A549 (cell line): ENCODE measurements at regions not wholly inside any gene's neighbourhood (a gene's known extent, or its start where the extent isn't known, plus 50 kb on each side); places are given as distances from the start of the nearest gene placed in this dataset.

ENCODE experiments used
- ATAC-seq, 2 experiments: fragments of 200-7000 bp in 1 of 2; fragments of >200 bp in 1 of 2; cut with Nextera tagmentation in 1 of 2; cut with Tn5 transposase in 1 of 2; 3 replicates each; pipeline versions ENCODE4 v1.8.0 to v1.9.1; 2018 to 2020; ENCODE audit warnings: mild to moderate bottlenecking in 1 of 2, moderate library complexity in 1 of 2
- CTCF ChIA-PET: fragments of 300-600 bp; sonication (Branson Sonifier 250); formaldehyde crosslinking; extraction: SDS; loops from one replicate; lab custom pipeline; 2021; ENCODE audit warnings: antibody characterized with exemption, inconsistent platforms; lab: Yijun Ruan, JAX
- POLR2A ChIA-PET: fragments of 350-600 bp; formaldehyde crosslinking; extraction: SDS; loops from one replicate; lab custom pipeline; 2021; ENCODE audit warnings: antibody characterized with exemption, inconsistent platforms; lab: Yijun Ruan, JAX
- DNase-seq, 2 experiments: peaks; one replicate each; pipeline versions ENCODE4 v3.0.0 to v3.0.0-alpha.2; 2011 to 2016; ENCODE audit warnings: low read depth in 1 of 2, low spot score in 1 of 2
- FAIRE-seq: peaks from 2 replicates; lab custom pipeline; 2011; peaks lifted over from hg19 to GRCh38; lab: Jason Lieb, UNC
- H3K27ac ChIP-seq, 2 experiments: fragments of >200 bp; sonication (Bioruptor Twin); formaldehyde crosslinking; 3 replicates each; pipeline ENCODE4 v1.5.1; 2016 to 2017
- H3K4me1 ChIP-seq: fragments of >200 bp; sonication (Bioruptor Twin); formaldehyde crosslinking; 3 replicates; pipeline ENCODE4 v1.6.1; 2016
- H3K4me2 ChIP-seq: fragments of >200 bp; sonication (Bioruptor Twin); formaldehyde crosslinking; 3 replicates; pipeline ENCODE4 v1.6.1; 2016
- H3K4me3 ChIP-seq: fragments of >200 bp; sonication (Bioruptor Twin); formaldehyde crosslinking; 3 replicates; pipeline ENCODE4 v1.5.1; 2016
- H3K9me3 ChIP-seq: fragments of >200 bp; sonication (Bioruptor Twin); formaldehyde crosslinking; 3 replicates; pipeline ENCODE4 v1.6.1; 2016
- ATOH8 ChIP-seq: fragments of 250-450 bp; sonication (Bioruptor Pico); IDR thresholded peaks from 2 replicates; pipeline ENCODE4 v1.5.0; 2020; ENCODE audit warnings: low read depth, mild to moderate bottlenecking, moderate library complexity
- BHLHE40 ChIP-seq: IDR thresholded peaks from 2 replicates; pipeline ENCODE4 v1.6.1; 2012; ENCODE audit warnings: low read depth, low read length, inconsistent platforms
- CBX2 ChIP-seq: fragments of 200-600 bp; sonication (generic); IDR thresholded peaks from 2 replicates; pipeline ENCODE4 v1.6.1; 2016; ENCODE audit warnings: low read depth, mild to moderate bottlenecking, borderline replicate concordance
- CBX8 ChIP-seq: fragments of 200-600 bp; sonication (generic); IDR thresholded peaks from 2 replicates; pipeline ENCODE4 v1.6.1; 2016
- CEBPB ChIP-seq, 2 experiments: fragments of >200 bp in 1 of 2; sonication (Bioruptor Twin) in 1 of 2; formaldehyde crosslinking in 1 of 2; IDR thresholded peaks; 2 replicates each; pipeline ENCODE4 v1.6.1; 2012 to 2016
- CHD4 ChIP-seq: fragments of 200-600 bp; sonication (generic); IDR thresholded peaks from 2 replicates; pipeline ENCODE4 v1.6.1; 2016; ENCODE audit warnings: antibody characterized with exemption, mild to moderate bottlenecking, borderline replicate concordance
- CTCF ChIP-seq: fragments of >200 bp; sonication (Bioruptor Twin); formaldehyde crosslinking; IDR thresholded peaks from 3 replicates; pipeline ENCODE4 v1.5.1; 2016
- E2F6 ChIP-seq: IDR thresholded peaks from 2 replicates; pipeline ENCODE4 v1.6.1; 2012; ENCODE audit warnings: low read depth, borderline replicate concordance
- EHMT2 ChIP-seq: fragments of 200-600 bp; sonication (generic); IDR thresholded peaks from 2 replicates; pipeline ENCODE4 v1.6.1; 2016; ENCODE audit warnings: antibody characterized with exemption, low read depth, mild to moderate bottlenecking, moderate library complexity
- ESRRA ChIP-seq: fragments of 150-350 bp; IDR thresholded peaks from 2 replicates; pipeline ENCODE4 v1.6.1; 2014; ENCODE audit warnings: mild to moderate bottlenecking, low read length, borderline replicate concordance
- FOSB ChIP-seq: fragments of 250-450 bp; sonication (Bioruptor Pico); IDR thresholded peaks from 2 replicates; pipeline ENCODE4 v1.5.0; 2020; ENCODE audit warnings: mild to moderate bottlenecking, moderate library complexity
- GATA3 ChIP-seq: IDR thresholded peaks from 2 replicates; pipeline ENCODE4 v1.6.1; 2012; ENCODE audit warnings: borderline replicate concordance
- HES2 ChIP-seq: fragments of >200 bp; sonication (Bioruptor Twin); formaldehyde crosslinking; IDR thresholded peaks from 2 replicates; pipeline ENCODE4 v1.6.1; 2016
- HEYL ChIP-seq: fragments of 250-450 bp; sonication (Bioruptor Pico); IDR thresholded peaks from 2 replicates; pipeline ENCODE4 v1.8.0; 2021; ENCODE audit warnings: mild to moderate bottlenecking, moderate library complexity
- HOXA7 ChIP-seq: fragments of 250-450 bp; sonication (Bioruptor Pico); IDR thresholded peaks from 2 replicates; pipeline ENCODE4 v1.5.0; 2020; ENCODE audit warnings: mild to moderate bottlenecking, moderate library complexity
- HOXB5 ChIP-seq: fragments of 250-450 bp; sonication (Bioruptor Pico); IDR thresholded peaks from 2 replicates; pipeline ENCODE4 v1.5.0; 2020; ENCODE audit warnings: mild to moderate bottlenecking, moderate library complexity
- JUN ChIP-seq, 2 experiments: fragments of >200 bp; sonication (Bioruptor Twin); formaldehyde crosslinking; IDR thresholded peaks; 2 replicates in 1 of 2; 3 replicates in 1 of 2; pipeline ENCODE4 v1.6.1; 2016 to 2017
- KDM5A ChIP-seq: fragments of 200-600 bp; sonication (generic); IDR thresholded peaks from 2 replicates; pipeline ENCODE4 v1.6.1; 2016; ENCODE audit warnings: antibody characterized with exemption, mild to moderate bottlenecking
- MAX ChIP-seq: IDR thresholded peaks from 2 replicates; pipeline ENCODE4 v1.6.1; 2012
- NFE2L2 ChIP-seq: fragments of 150-350 bp; conservative IDR thresholded peaks from 2 replicates; pipeline ENCODE4 v1.6.1; 2014; ENCODE audit warnings: low read length
- NPAS2 ChIP-seq: fragments of 250-450 bp; sonication (Bioruptor Pico); IDR thresholded peaks from 2 replicates; pipeline ENCODE4 v1.8.0; 2022; ENCODE audit warnings: mild to moderate bottlenecking, moderate library complexity, borderline replicate concordance
- PBX3 ChIP-seq: IDR thresholded peaks from 2 replicates; pipeline ENCODE4 v1.6.1; 2012
- PHF8 ChIP-seq: fragments of 200-600 bp; sonication (generic); IDR thresholded peaks from 2 replicates; pipeline ENCODE4 v1.6.1; 2016; ENCODE audit warnings: low read depth, mild to moderate bottlenecking, antibody characterized with exemption, moderate library complexity, borderline replicate concordance
- POLR2A ChIP-seq: IDR thresholded peaks from 2 replicates; pipeline ENCODE4 v1.6.1; 2012; ENCODE audit warnings: mild to moderate bottlenecking, low read length
- RARB ChIP-seq: fragments of 250-450 bp; sonication (Bioruptor Pico); IDR thresholded peaks from 2 replicates; pipeline ENCODE4 v1.8.0; 2021; ENCODE audit warnings: mild to moderate bottlenecking, moderate library complexity
- RCOR1 ChIP-seq: fragments of 150-350 bp; IDR thresholded peaks from 2 replicates; pipeline ENCODE4 v1.6.1; 2014; ENCODE audit warnings: antibody characterized with exemption, low read length, low read depth
- RFX5 ChIP-seq: fragments of 450-650 bp; IDR thresholded peaks from 2 replicates; pipeline ENCODE4 v1.7.1; 2014; ENCODE audit warnings: antibody characterized with exemption, mild to moderate bottlenecking, moderate library complexity
- SREBF2 ChIP-seq: fragments of 450-650 bp; IDR thresholded peaks from 2 replicates; pipeline ENCODE4 v1.6.1; 2014; ENCODE audit warnings: mild to moderate bottlenecking, moderate library complexity
- WGBS: methylation state at CpG from one replicate; pipeline ENCODE4 v1.1.6; 2017; ENCODE audit errors: missing lambda C conversion rate; 5-methylcytosine and 5-hydroxymethylcytosine counted together

- FAIRE-seq (no peak), ATAC-seq (no peak), DNase-seq (no peak)
- Histone ChIP-seq H3K4me2 (no peak overlapping the region), H3K4me3 (no peak overlapping the region), H3K27ac (no peak overlapping the region), H3K4me1 (no peaks in the 10 kb centered on the region), H3K9me3 (no peaks in the 10 kb centered on the region)
- POLR2A ChIA-PET = no interaction called here
- TF ChIP-seq SREBF2 = no peak
- no peak for TF ChIP-seq FOSB (CRISPR knock-in tag)
- no peak for TF ChIP-seq RARB (CRISPR knock-in tag)
- TF ChIP-seq NFE2L2 = no peak
- TF ChIP-seq KDM5A = no peak
- WGBS = 0% methylated on average over 2 of the region's 2 CpGs
- CTCF ChIA-PET = no interaction called here
Measured at GRCh38 chr5:165837286-165837685, 2331.9 kb downstream of the MAT2B start.

- 9% methylated on average over 5 of the region's 5 CpGs for WGBS
- no peak overlapping the region for H3K27ac ChIP-seq
- no peak for DNase-seq
- ChIA-PET POLR2A (no interaction called here), CTCF (no interaction called here)
- H3K4me3 ChIP-seq = no peak overlapping the region
- H3K4me2 ChIP-seq = no peak overlapping the region
- TF ChIP-seq HEYL = no peak
- TF ChIP-seq CHD4 = no peak
- TF ChIP-seq GATA3 = no peak
- no peak for TF ChIP-seq CEBPB (IDR thresholded peaks at IDR 0.05)
- TF ChIP-seq RFX5 = no peak
- no peak for TF ChIP-seq PHF8
- TF ChIP-seq HOXA7 = no peak
- no peak for TF ChIP-seq CTCF
- TF ChIP-seq HOXB5 = no peak
- no peak for TF ChIP-seq CBX8
- no peak for TF ChIP-seq JUN (IDR thresholded peaks at IDR 0.05)
- no peaks in the 10 kb centered on the region for H3K4me1 ChIP-seq
- no peaks in the 10 kb centered on the region for H3K9me3 ChIP-seq
- ATAC-seq = no peak
- FAIRE-seq = no peak
Measured at GRCh38 chr5:165844571-165844970, 2339.2 kb downstream of the MAT2B start.

- WGBS = 3% methylated on average over 1 of the region's 1 CpG
- CTCF ChIA-PET = no interaction called here
- no peaks in the 10 kb centered on the region for H3K4me1 ChIP-seq
- no peak overlapping the region for H3K4me3 ChIP-seq
- no peak for ATAC-seq
- FAIRE-seq = no peak
- POLR2A ChIA-PET = no interaction called here
- no peak for DNase-seq
- no peak for TF ChIP-seq E2F6
- no peak for TF ChIP-seq HOXB5
- no peak for TF ChIP-seq KDM5A
- no peak for TF ChIP-seq GATA3
- TF ChIP-seq CEBPB (IDR thresholded peaks at IDR 0.05) = no peak
- no peak for TF ChIP-seq FOSB (CRISPR knock-in tag)
- no peak for TF ChIP-seq MAX
- no peak for TF ChIP-seq POLR2A
- no peak for TF ChIP-seq ESRRA
- TF ChIP-seq NPAS2 = no peak
- TF ChIP-seq NFE2L2 = no peak
- no peak for TF ChIP-seq EHMT2
- TF ChIP-seq PBX3 = no peak
- TF ChIP-seq CBX2 = no peak
- TF ChIP-seq ATOH8 (CRISPR knock-in tag) = no peak
- no peak for TF ChIP-seq BHLHE40
- no peak for TF ChIP-seq HES2
- TF ChIP-seq SREBF2 = no peak
- TF ChIP-seq RCOR1 = no peak
- TF ChIP-seq RARB (CRISPR knock-in tag) = no peak
- no peak overlapping the region for H3K27ac ChIP-seq
- no peak overlapping the region for H3K4me2 ChIP-seq
- H3K9me3 ChIP-seq = no peaks in the 10 kb centered on the region
Measured at GRCh38 chr5:165858118-165858517, 2352.7 kb downstream of the MAT2B start.
